Left colon (tissue), 2 donors: ENCODE measurements at regions not wholly inside any gene's neighbourhood (a gene's known extent, or its start where the extent isn't known, plus 50 kb on each side); places are given as distances from the start of the nearest gene placed in this dataset.
"Not testable (repeated sequence)": the region's sequence is repeated elsewhere in the genome, so short reads cannot be mapped to it uniquely, and the experiment has no call there.

Source experiments
- ATAC-seq: fragments of 200-7000 bp; cut with Tn5 transposase; one replicate; pipeline ENCODE4 v1.9.1; 2020; ENCODE audit warnings: mild to moderate bottlenecking, moderate library complexity
- DNase-seq, 2 donors: peaks; one replicate each; pipeline ENCODE4 v3.0.0-alpha.2; 2020
- intact Hi-C, 2 donors: fragments of 100-400 bp; cut with DNase I in 1 of 2; cut with micrococcal nuclease in 1 of 2; formaldehyde crosslinking; loops; one replicate each; pipeline versions ENCODE4 v1.11.2 to v1.14.0; 2022; cut with DNase I, micrococcal nuclease
- donor health status: DM: no; HTN: no; CAD: no.
- donor health status: DM: yes; HTN: yes; CAD: no.

GRCh38 chr5:1619531-1619930, 95.8 kb upstream of the LPCAT1 start:
- DNase-seq, intact Hi-C loops, ATAC-seq: not testable (repeated sequence)

- ATAC-seq, intact Hi-C loops, DNase-seq: not testable (repeated sequence)
These were observed 94.6 kb upstream of the LPCAT1 start for GRCh38 chr5:1618296-1618865.

GRCh38 chr5:1617236-1617755, 93.5 kb upstream of the LPCAT1 start:
- intact Hi-C loops, DNase-seq, ATAC-seq: not testable (repeated sequence)

DNA sequence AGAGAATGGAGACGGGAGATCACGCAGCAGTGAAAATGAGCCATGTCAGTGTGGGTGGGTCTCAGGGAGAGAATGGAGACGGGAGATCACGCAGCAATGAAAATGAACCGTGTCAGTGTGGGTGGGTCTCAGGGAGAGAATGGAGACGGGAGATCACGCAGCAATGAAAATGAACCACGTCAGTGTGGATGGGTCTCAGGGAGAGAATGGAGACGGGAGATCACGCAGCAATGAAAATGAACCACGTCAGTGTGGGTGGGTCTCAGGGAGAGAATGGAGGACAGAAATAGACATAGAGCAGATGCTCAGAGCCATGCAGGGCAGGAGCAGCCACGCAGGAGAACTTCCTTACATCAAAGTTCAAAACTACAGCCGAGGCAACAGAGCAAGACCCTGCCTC, 89.8 kb upstream of the LPCAT1 start:
- DNase-seq, ATAC-seq, intact Hi-C loops: not testable (repeated sequence)

- DNase-seq, intact Hi-C loops, ATAC-seq: not testable (repeated sequence)
These were observed 86.8 kb upstream of the LPCAT1 start for GRCh38 chr5:1610526-1610925.

- DNase-seq, intact Hi-C loops: not testable (repeated sequence)
- peak; percentile 48 for ATAC-seq
These were observed 85.4 kb upstream of the LPCAT1 start for GRCh38 chr5:1609111-1609510.

GRCh38 chr5:1608336-1608735, 84.6 kb upstream of the LPCAT1 start:
- ATAC-seq, intact Hi-C loops, DNase-seq: not testable (repeated sequence)

DNA sequence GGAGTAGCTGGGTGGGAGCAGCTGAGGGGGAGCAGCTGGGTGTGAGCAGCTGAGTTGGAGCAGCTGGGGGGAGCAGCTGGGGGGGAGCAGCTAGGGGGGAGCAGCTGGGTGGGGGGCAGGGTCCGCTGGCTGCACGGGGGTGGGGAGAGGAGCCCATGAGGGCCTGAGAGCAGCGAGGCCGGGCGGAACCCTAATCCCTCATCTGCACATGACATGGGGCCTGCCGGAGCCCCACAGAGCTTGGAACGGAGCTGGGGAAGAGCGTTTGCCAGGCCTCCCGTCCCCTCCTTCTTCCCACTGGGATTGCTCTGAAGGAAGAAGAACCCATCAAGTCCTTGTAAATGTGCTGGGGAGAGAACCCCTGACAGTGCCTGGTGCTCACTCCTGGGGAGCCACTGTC, 83.2 kb upstream of the LPCAT1 start:
- DNase-seq, intact Hi-C loops, ATAC-seq: not testable (repeated sequence)

DNA sequence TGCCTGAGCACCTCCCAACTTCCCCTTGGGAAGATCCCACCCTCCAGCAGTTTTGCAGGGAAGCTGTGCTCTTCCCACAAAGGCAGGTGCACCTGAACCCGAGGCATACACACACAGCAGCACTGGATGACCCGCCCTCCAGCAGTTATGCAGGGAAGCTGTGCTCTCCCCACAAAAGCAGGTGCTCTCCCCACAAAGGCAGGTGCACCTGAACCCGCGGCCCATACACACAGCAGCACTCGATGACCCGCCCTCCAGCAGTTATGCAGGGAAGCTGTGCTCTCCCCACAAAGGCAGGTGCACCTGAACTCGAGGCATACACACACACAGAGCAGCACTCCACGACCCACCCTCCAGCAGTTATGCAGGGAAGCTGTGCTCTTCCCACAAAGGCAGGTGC, 80.2 kb upstream of the LPCAT1 start:
- intact Hi-C loops, DNase-seq: not testable (repeated sequence)

GRCh38 chr5:1601565-1601964, 77.8 kb upstream of the LPCAT1 start:
- DNase-seq, result peak in 1 of 2 donors; percentile 53
- ATAC-seq, result peak; percentile 93

More for the DNA sequence above, 80.2 kb upstream of the LPCAT1 start:
- ATAC-seq, result not testable (repeated sequence)

DNA sequence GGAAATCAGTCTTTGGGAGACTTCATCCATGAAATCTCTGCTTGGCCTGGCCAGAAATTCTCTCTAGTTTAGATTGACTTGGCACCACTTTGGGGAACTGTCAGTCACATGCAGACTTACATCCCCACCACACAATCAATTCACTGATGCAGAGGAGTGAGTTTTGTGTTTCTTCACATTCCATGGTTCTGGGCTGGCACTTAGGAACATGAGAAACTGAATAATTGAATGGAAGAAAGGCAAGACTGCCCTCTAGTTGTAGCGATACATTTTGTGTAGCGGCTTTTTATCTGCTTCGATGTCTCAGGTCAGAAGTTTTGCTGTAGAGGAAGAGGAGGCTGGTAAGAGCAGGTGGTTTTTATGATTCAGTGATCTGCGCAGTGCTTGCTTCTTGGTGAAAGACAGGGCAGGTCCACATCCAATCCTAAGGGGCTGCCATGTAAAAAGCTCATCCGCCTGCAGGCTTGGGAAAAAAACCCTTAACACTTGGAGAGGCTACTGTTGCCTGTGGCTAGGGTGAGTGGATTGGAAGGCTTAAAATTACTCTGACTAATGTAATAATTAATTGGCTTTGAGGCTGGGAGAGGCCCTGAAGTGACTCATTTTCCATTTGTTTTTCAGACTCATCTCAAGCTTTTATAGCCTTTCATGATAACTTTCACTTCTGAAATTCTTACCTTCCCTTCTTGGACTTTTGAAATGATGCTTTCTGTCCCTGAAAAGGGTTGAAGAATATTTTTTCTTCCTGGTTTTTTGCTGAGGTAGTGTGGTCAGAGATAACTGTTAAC, 75.4 kb upstream of the LPCAT1 start:
- DNase-seq, ATAC-seq, intact Hi-C loops: not testable (repeated sequence)

More at GRCh38 chr5:1601565-1601964, 77.8 kb upstream of the LPCAT1 start:
- intact Hi-C loops, result not testable (repeated sequence)

DNA sequence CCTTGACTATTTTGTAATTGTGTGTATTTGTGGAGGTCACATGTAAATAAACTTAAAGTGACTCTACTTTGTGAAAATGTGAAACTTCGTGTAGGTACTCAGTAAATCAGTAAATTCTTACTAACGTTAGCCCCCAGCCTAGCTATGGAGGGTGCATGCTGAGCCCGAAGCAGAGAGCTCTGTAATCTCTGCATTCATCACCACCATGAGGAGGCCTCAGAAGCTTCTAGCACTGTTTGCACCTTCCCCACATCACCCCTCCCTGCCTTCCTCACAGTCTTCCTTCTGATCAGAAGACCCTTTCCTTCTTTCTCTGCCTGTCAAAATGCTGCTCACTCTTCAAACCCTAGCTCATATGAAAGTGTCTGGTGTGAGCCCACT, 73.3 kb upstream of the LPCAT1 start:
- DNase-seq, ATAC-seq, intact Hi-C loops: not testable (repeated sequence)

DNA sequence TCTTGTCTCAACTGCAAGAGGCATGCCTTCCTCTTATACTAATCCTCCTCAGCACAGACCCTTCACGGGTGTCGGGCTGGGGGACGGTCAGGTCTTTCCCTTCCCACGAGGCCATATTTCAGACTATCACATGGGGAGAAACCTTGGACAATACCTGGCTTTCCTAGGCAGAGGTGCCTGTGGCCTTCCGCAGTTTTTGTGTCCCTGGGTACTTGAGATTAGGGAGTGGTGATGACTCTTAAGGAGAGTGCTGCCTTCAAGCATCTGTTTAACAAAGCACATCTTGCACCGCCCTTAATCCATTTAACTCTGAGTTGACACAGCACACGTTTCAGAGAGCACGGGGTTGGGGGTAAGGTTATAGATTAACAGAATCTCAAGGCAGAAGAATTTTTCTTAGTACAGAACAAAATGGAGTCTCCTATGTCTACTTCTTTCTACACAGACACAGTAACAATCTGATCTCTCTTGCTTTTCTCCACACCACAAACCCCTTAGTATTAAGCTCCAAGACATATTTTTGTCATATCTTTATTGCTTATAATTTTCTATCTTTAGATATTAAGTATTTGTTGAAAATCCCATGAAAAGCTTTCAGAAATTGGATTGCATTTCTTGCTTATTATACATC, 72.8 kb upstream of the LPCAT1 start:
- ATAC-seq, DNase-seq, intact Hi-C loops: not testable (repeated sequence)

GRCh38 chr5:1594357-1595106, 70.8 kb upstream of the LPCAT1 start:
- ATAC-seq, result peak; percentile 97
- peak; percentile 79 to 90 for DNase-seq
- intact Hi-C loops, result no loop called here

GRCh38 chr5:1593903-1594356, 70.2 kb upstream of the LPCAT1 start:
- intact Hi-C loops, result no loop called here
- peak in 1 of 2 donors; percentile 30 for DNase-seq
- ATAC-seq, result peak; percentile 18

GRCh38 chr5:1588071-1588694, 64.4 kb upstream of the LPCAT1 start:
- DNase-seq, intact Hi-C loops, ATAC-seq: not testable (repeated sequence)

- intact Hi-C loops, DNase-seq, ATAC-seq: not testable (repeated sequence)
These were observed 59.5 kb upstream of the LPCAT1 start for GRCh38 chr5:1583081-1583875.
